ENCODE measurements at regions not wholly inside any gene's neighbourhood (a gene's known extent, or its start where the extent isn't known, plus 50 kb on each side); places are given as distances from the start of the nearest gene placed in this dataset.

GRCh38 chr2:145836986-145837385, 1317.1 kb upstream of the ZEB2 start:
- DNase-seq, result no peak
- H3K9ac ChIP-seq (ENCODE audit: low read length), result no peak overlapping the region
- ChIA-PET CTCF (no interaction called here), POLR2A (ENCODE audit: unreplicated experiment) (no interaction called here)
- no peaks in the 10 kb centered on the region for H3K27me3 ChIP-seq (ENCODE audit: low read length)
- intact Hi-C loops (cut with micrococcal nuclease), result no loop called here
- H3K36me3 ChIP-seq (ENCODE audit: low read depth, low read length), result no peaks in the 10 kb centered on the region
- no peak overlapping the region for H3K4me2 ChIP-seq (ENCODE audit: low read length)
- H2AFZ ChIP-seq (ENCODE audit: low read length), result no peak overlapping the region
- no peak for TF ChIP-seq EZH2 (IDR thresholded peaks at IDR 0.05; ENCODE audit: low read length, unreplicated experiment)
- no peak for TF ChIP-seq CTCF (conservative IDR thresholded peaks at IDR 0.05; ENCODE audit: low read depth, low read length)
- TF ChIP-seq EZH2phosphoT487 (IDR thresholded peaks at IDR 0.05; ENCODE audit: borderline replicate concordance, low read length), result no peak
- no peaks in the 10 kb centered on the region for H3K9me2 ChIP-seq (replicated peaks; ENCODE audit: low read length)
- H3K27ac ChIP-seq (ENCODE audit: low read length), result no peak overlapping the region
- no TSS peak for BruUV-seq (replicated peaks)
- H3K4me3 ChIP-seq (ENCODE audit: low read length), result no peak overlapping the region
- H3K79me2 ChIP-seq (ENCODE audit: low read length), result no peaks in the 10 kb centered on the region
- no peak for ATAC-seq
- H4K20me1 ChIP-seq (ENCODE audit: low read length), result no peaks in the 10 kb centered on the region
- no peaks in the 10 kb centered on the region for H3K9me3 ChIP-seq (ENCODE audit: low read length)
- H3K4me1 ChIP-seq (ENCODE audit: insufficient read depth, low read length), result no peaks in the 10 kb centered on the region
- no peaks in the 10 kb centered on the region for H3F3A ChIP-seq (ENCODE audit: low read length, unreplicated experiment)

GRCh38 chr2:145835665-145836064, 1315.7 kb upstream of the ZEB2 start:
- TF ChIP-seq CTCF (conservative IDR thresholded peaks at IDR 0.05; ENCODE audit: low read depth, low read length) (no peak), EZH2phosphoT487 (IDR thresholded peaks at IDR 0.05; ENCODE audit: borderline replicate concordance, low read length) (no peak), EZH2 (IDR thresholded peaks at IDR 0.05; ENCODE audit: low read length, unreplicated experiment) (no peak)
- H3F3A ChIP-seq (ENCODE audit: low read length, unreplicated experiment), result no peaks in the 10 kb centered on the region
- ChIA-PET POLR2A (ENCODE audit: unreplicated experiment) (no interaction called here), CTCF (no interaction called here)
- no peak overlapping the region for H3K4me3 ChIP-seq (ENCODE audit: low read length)
- H3K27ac ChIP-seq (ENCODE audit: low read length), result no peak overlapping the region
- H3K9me3 ChIP-seq (ENCODE audit: low read length), result no peaks in the 10 kb centered on the region
- no peaks in the 10 kb centered on the region for H3K79me2 ChIP-seq (ENCODE audit: low read length)
- ATAC-seq (no peak), DNase-seq (no peak)
- H3K9me2 ChIP-seq (replicated peaks; ENCODE audit: low read length), result no peaks in the 10 kb centered on the region
- no peaks in the 10 kb centered on the region for H3K4me1 ChIP-seq (ENCODE audit: insufficient read depth, low read length)
- intact Hi-C loops (cut with micrococcal nuclease), result no loop called here
- H3K4me2 ChIP-seq (ENCODE audit: low read length), result no peak overlapping the region
- H2AFZ ChIP-seq (ENCODE audit: low read length), result no peak overlapping the region
- H4K20me1 ChIP-seq (ENCODE audit: low read length), result no peaks in the 10 kb centered on the region
- no TSS peak for BruUV-seq (replicated peaks)
- H3K36me3 ChIP-seq (ENCODE audit: low read depth, low read length), result no peaks in the 10 kb centered on the region
- no peak overlapping the region for H3K9ac ChIP-seq (ENCODE audit: low read length)
- H3K27me3 ChIP-seq (ENCODE audit: low read length), result no peaks in the 10 kb centered on the region

DNA sequence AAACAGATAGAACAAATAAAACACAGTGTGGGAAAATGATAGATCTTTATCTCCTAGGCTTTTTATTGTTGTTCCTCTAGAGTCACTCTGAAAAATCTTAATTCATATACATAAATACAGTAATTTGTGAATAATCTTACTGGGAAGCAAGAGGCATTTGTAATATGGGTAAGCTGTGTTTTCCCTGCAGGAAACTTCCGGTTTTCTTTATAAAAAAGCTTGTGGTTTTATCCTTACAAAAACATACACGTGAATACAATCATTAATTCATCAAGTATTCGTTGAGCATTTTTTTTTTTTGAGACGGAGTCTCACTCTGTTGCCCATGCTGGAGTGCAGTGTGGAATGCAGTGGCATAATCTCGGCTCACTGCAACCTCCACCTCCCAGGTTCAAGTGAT, 1312.8 kb upstream of the ZEB2 start:
- Histone ChIP-seq H3K27me3 (ENCODE audit: low read length) (no peaks in the 10 kb centered on the region), H3K9ac (ENCODE audit: low read length) (no peak overlapping the region), H3K9me3 (ENCODE audit: low read length) (no peaks in the 10 kb centered on the region), H3K27ac (ENCODE audit: low read length) (no peak overlapping the region), H3K36me3 (ENCODE audit: low read depth, low read length) (no peaks in the 10 kb centered on the region), H3F3A (ENCODE audit: low read length, unreplicated experiment) (no peaks in the 10 kb centered on the region), H3K9me2 (replicated peaks; ENCODE audit: low read length) (no peaks in the 10 kb centered on the region), H2AFZ (ENCODE audit: low read length) (no peak overlapping the region), H3K4me1 (ENCODE audit: insufficient read depth, low read length) (no peaks in the 10 kb centered on the region), H3K4me2 (ENCODE audit: low read length) (no peak overlapping the region), H3K79me2 (ENCODE audit: low read length) (no peaks in the 10 kb centered on the region), H3K4me3 (ENCODE audit: low read length) (no peak overlapping the region), H4K20me1 (ENCODE audit: low read length) (no peaks in the 10 kb centered on the region)
- DNase-seq, result no peak
- no peak for TF ChIP-seq EZH2phosphoT487 (IDR thresholded peaks at IDR 0.05; ENCODE audit: borderline replicate concordance, low read length)
- no peak for TF ChIP-seq EZH2 (IDR thresholded peaks at IDR 0.05; ENCODE audit: low read length, unreplicated experiment)
- no peak for TF ChIP-seq CTCF (conservative IDR thresholded peaks at IDR 0.05; ENCODE audit: low read depth, low read length)
- ChIA-PET CTCF (no interaction called here), POLR2A (ENCODE audit: unreplicated experiment) (no interaction called here)
- intact Hi-C loops (cut with micrococcal nuclease), result no loop called here
- no TSS peak for BruUV-seq (replicated peaks)
- ATAC-seq, result no peak

All from PC-3 (cell line).